ENCODE measurements at regions not wholly inside any gene's neighbourhood (a gene's known extent, or its start where the extent isn't known, plus 50 kb on each side); places are given as distances from the start of the nearest gene placed in this dataset.

DNA sequence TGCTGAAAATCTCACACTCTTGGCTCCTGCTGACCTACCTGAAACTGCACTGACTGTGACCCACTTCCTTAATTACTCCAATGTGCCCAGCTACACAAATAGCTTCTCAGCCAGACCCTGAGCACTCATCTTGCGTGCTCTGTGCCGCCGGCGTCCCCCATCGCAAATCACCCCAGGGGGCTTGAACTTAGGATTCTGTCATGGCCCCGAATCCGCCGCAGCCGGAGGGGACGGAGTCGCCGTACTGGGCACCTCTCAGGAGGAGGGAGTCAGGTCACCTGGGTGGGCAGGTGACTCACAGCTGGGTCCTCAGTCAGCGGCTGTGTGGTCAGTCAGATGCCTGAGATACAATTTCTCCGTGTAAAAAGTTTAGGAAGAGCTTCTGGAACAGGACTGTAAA lies 804.9 kb upstream of the SALL3 start:
- Histone ChIP-seq H3K79me2 (ENCODE audit: control insufficient read depth, insufficient read depth, low read length) (no peaks in the 10 kb centered on the region), H3K9me3 (ENCODE audit: control insufficient read depth, insufficient read depth, low read depth, low read length) (no peaks in the 10 kb centered on the region), H3K36me3 (ENCODE audit: control insufficient read depth, insufficient read depth, low read length) (no peaks in the 10 kb centered on the region), H2AFZ (ENCODE audit: low read length) (no peak overlapping the region), H3K4me2 (ENCODE audit: extremely low read depth, insufficient read depth, low read length) (no peak overlapping the region), H3K27me3 (ENCODE audit: control insufficient read depth, insufficient read depth, low read length) (no peaks in the 10 kb centered on the region), H3K27ac (ENCODE audit: insufficient read depth, low read length) (no peak overlapping the region), H3K9ac (ENCODE audit: insufficient read depth, low read length) (no peak overlapping the region), H3K4me3 (replicated peaks in 1 of 4; ENCODE audit: control extremely low read depth in 1 of 4, insufficient read depth in 1 of 4, low read depth in 3 of 4, low read length in 4 of 4) (no peak overlapping the region), H4K20me1 (ENCODE audit: control insufficient read depth, extremely low read depth, insufficient read depth, low read length) (no peaks in the 10 kb centered on the region), H3K4me1 (ENCODE audit: control insufficient read depth, extremely low read depth, insufficient read depth, low read length) (no peaks in the 10 kb centered on the region)
- TF ChIP-seq CTCF (conservative IDR thresholded peaks at IDR 0.05 in 1 of 2, IDR thresholded peaks at IDR 0.05 in 1 of 2; ENCODE audit: low read depth in 1 of 2, low read length in 2 of 2), result no peak
- no peak for TF ChIP-seq EZH2 (IDR thresholded peaks at IDR 0.05; ENCODE audit: low read length, missing control alignments)
- DNase-seq (ENCODE audit: low read depth in 2 of 2), result no peak

DNA sequence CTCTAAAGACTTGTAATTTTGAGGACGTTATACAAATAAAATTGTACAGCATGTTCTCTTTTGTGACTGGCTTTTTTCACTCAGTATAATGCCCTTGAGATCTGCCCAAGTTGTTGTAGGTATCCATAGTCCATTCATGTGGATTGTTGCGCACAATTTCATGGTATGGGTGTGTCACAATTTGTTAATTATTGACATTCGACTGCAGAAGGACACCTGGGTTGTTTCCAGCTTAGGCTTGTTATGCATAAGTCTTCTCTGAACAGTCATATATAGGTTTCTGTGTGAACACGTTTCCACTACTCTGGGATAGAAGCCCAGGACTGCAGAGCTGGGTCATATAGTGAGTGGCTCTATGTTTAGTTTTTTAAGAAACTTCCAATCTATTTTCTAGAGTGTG lies 800.8 kb upstream of the SALL3 start:
- Histone ChIP-seq H4K20me1 (ENCODE audit: control insufficient read depth, extremely low read depth, insufficient read depth, low read length) (no peaks in the 10 kb centered on the region), H2AFZ (ENCODE audit: low read length) (no peak overlapping the region), H3K27me3 (ENCODE audit: control insufficient read depth, insufficient read depth, low read length) (no peaks in the 10 kb centered on the region), H3K4me2 (ENCODE audit: extremely low read depth, insufficient read depth, low read length) (no peak overlapping the region), H3K79me2 (ENCODE audit: control insufficient read depth, insufficient read depth, low read length) (no peaks in the 10 kb centered on the region), H3K4me1 (ENCODE audit: control insufficient read depth, extremely low read depth, insufficient read depth, low read length) (no peaks in the 10 kb centered on the region), H3K27ac (ENCODE audit: insufficient read depth, low read length) (no peak overlapping the region), H3K4me3 (replicated peaks in 1 of 4; ENCODE audit: control extremely low read depth in 1 of 4, insufficient read depth in 1 of 4, low read depth in 3 of 4, low read length in 4 of 4) (no peak overlapping the region), H3K36me3 (ENCODE audit: control insufficient read depth, insufficient read depth, low read length) (no peaks in the 10 kb centered on the region), H3K9me3 (ENCODE audit: control insufficient read depth, insufficient read depth, low read depth, low read length) (no peaks in the 10 kb centered on the region), H3K9ac (ENCODE audit: insufficient read depth, low read length) (no peak overlapping the region)
- DNase-seq (ENCODE audit: low read depth in 2 of 2), result no peak
- TF ChIP-seq CTCF (conservative IDR thresholded peaks at IDR 0.05 in 1 of 2, IDR thresholded peaks at IDR 0.05 in 1 of 2; ENCODE audit: low read depth in 1 of 2, low read length in 2 of 2), result no peak
- TF ChIP-seq EZH2 (IDR thresholded peaks at IDR 0.05; ENCODE audit: low read length, missing control alignments), result no peak

DNA sequence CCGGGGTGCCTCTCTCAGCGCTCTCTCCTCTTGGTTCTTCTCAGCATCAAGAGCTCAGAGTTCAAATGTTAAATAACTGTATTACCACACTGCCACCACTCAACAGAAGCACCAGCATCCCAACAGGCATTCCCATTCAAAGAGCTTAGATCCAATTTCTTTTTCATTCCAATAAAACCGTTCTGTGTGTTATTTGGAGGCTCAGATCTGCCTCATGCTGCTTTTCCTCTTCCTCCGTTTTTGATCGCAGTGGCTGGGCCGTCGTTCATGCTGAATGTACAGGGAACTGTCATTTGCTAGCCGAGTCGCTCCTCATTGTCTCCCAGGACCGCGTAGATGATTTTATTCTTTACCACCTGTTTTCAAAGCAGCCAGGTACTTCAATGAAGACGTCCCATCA lies 798.9 kb upstream of the SALL3 start:
- H3K9me3 ChIP-seq (ENCODE audit: control insufficient read depth, insufficient read depth, low read depth, low read length), result no peaks in the 10 kb centered on the region
- no peaks in the 10 kb centered on the region for H3K27me3 ChIP-seq (ENCODE audit: control insufficient read depth, insufficient read depth, low read length)
- H3K79me2 ChIP-seq (ENCODE audit: control insufficient read depth, insufficient read depth, low read length), result no peaks in the 10 kb centered on the region
- H3K4me3 ChIP-seq (replicated peaks in 1 of 4; ENCODE audit: control extremely low read depth in 1 of 4, insufficient read depth in 1 of 4, low read depth in 3 of 4, low read length in 4 of 4), result no peak overlapping the region
- H2AFZ ChIP-seq (ENCODE audit: low read length), result no peak overlapping the region
- TF ChIP-seq EZH2 (IDR thresholded peaks at IDR 0.05; ENCODE audit: low read length, missing control alignments) (no peak), CTCF (conservative IDR thresholded peaks at IDR 0.05 in 1 of 2, IDR thresholded peaks at IDR 0.05 in 1 of 2; ENCODE audit: low read depth in 1 of 2, low read length in 2 of 2) (no peak)
- no peaks in the 10 kb centered on the region for H3K4me1 ChIP-seq (ENCODE audit: control insufficient read depth, extremely low read depth, insufficient read depth, low read length)
- H3K4me2 ChIP-seq (ENCODE audit: extremely low read depth, insufficient read depth, low read length), result no peak overlapping the region
- no peak overlapping the region for H3K9ac ChIP-seq (ENCODE audit: insufficient read depth, low read length)
- DNase-seq (ENCODE audit: low read depth in 2 of 2), result no peak
- no peaks in the 10 kb centered on the region for H4K20me1 ChIP-seq (ENCODE audit: control insufficient read depth, extremely low read depth, insufficient read depth, low read length)
- no peak overlapping the region for H3K27ac ChIP-seq (ENCODE audit: insufficient read depth, low read length)
- H3K36me3 ChIP-seq (ENCODE audit: control insufficient read depth, insufficient read depth, low read length), result no peaks in the 10 kb centered on the region

Measured in fibroblast of lung (primary cell).